ENCODE measurements at regions not wholly inside any gene's neighbourhood (a gene's known extent, or its start where the extent isn't known, plus 50 kb on each side); places are given as distances from the start of the nearest gene placed in this dataset.

DNA sequence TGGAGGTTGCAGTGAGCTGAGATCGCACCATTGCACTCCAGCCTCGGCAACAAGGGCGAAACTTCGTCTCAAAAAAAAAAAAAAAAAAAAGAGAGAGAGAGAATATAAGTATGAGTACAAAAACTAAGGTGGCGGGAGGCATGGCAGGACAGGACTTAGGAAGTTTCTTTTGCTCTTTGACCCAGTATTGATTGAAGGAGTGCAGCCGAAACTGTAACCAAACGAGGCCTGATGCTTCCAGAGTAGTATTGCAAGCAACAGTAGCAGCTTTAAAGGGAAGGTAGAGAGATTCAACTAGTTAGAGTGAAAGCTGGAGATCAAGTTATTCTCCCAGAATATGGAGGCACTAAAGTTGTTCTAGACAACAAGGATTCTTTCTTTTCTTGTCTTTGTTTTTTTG is 99.2 kb upstream of the CASZ1 start:
- H3K36me3 ChIP-seq (replicated peaks in 1 of 2; ENCODE audit: control insufficient read depth in 1 of 2, insufficient read depth in 2 of 2, low read length in 2 of 2) = no peaks in the 10 kb centered on the region
- Mint-ChIP-seq H3K9me3 (no peaks in the 10 kb centered on the region), H3K27me3 (ENCODE audit: low read depth in 3 of 3) (peaks cover 16 to 22% (median 22%) of the 10 kb centered on the region in 3 donors), H3K4me1 (no peaks in the 10 kb centered on the region), H3K27ac (no peak overlapping the region), H3K4me3 (no peak overlapping the region), H3K36me3 (no peaks in the 10 kb centered on the region)
- H3K4me2 ChIP-seq (replicated peaks; ENCODE audit: extremely low read depth, low read length, poor library complexity, severe bottlenecking) = no peak overlapping the region
- intact Hi-C loops (cut with micrococcal nuclease) = no loop called here
- H3K9ac ChIP-seq (ENCODE audit: insufficient read depth, low read length, poor library complexity, severe bottlenecking) = no peak overlapping the region
- no peak overlapping the region for H2AFZ ChIP-seq (ENCODE audit: insufficient read depth, low read depth, low read length, poor library complexity, severe bottlenecking)
- no peak overlapping the region for H3K4me3 ChIP-seq (replicated peaks in 1 of 3; ENCODE audit: low read depth in 2 of 3, low read length in 3 of 3)
- DNase-seq = no peak
- H3K4me1 ChIP-seq (ENCODE audit: control insufficient read depth in 1 of 2, insufficient read depth in 2 of 2, low read length in 2 of 2) = no peaks in the 10 kb centered on the region
- H4K20me1 ChIP-seq (ENCODE audit: insufficient read depth, low read length) = no peaks in the 10 kb centered on the region
- no peaks in the 10 kb centered on the region for H3K79me2 ChIP-seq (ENCODE audit: insufficient read depth, low read length)
- no peaks in the 10 kb centered on the region for H3K9me3 ChIP-seq (replicated peaks in 1 of 2; ENCODE audit: control insufficient read depth in 1 of 2, insufficient read depth in 1 of 2, low read length in 2 of 2)
- TF ChIP-seq, protein P1, sequence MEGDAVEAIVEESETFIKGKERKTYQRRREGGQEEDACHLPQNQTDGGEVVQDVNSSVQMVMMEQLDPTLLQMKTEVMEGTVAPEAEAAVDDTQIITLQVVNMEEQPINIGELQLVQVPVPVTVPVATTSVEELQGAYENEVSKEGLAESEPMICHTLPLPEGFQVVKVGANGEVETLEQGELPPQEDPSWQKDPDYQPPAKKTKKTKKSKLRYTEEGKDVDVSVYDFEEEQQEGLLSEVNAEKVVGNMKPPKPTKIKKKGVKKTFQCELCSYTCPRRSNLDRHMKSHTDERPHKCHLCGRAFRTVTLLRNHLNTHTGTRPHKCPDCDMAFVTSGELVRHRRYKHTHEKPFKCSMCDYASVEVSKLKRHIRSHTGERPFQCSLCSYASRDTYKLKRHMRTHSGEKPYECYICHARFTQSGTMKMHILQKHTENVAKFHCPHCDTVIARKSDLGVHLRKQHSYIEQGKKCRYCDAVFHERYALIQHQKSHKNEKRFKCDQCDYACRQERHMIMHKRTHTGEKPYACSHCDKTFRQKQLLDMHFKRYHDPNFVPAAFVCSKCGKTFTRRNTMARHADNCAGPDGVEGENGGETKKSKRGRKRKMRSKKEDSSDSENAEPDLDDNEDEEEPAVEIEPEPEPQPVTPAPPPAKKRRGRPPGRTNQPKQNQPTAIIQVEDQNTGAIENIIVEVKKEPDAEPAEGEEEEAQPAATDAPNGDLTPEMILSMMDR (IDR thresholded peaks at IDR 0.05) = no peak
- peaks cover 5 to 8% of the 10 kb centered on the region in 2 donors for H3K27me3 ChIP-seq (ENCODE audit: control insufficient read depth in 2 of 2, insufficient read depth in 2 of 2, low read length in 2 of 2)
- no peak overlapping the region for H3K27ac ChIP-seq (ENCODE audit: low read depth in 1 of 2, low read length in 2 of 2)
- 96% methylated on average over 5 of the region's 7 CpGs for WGBS (ENCODE audit: insufficient coverage)

DNA sequence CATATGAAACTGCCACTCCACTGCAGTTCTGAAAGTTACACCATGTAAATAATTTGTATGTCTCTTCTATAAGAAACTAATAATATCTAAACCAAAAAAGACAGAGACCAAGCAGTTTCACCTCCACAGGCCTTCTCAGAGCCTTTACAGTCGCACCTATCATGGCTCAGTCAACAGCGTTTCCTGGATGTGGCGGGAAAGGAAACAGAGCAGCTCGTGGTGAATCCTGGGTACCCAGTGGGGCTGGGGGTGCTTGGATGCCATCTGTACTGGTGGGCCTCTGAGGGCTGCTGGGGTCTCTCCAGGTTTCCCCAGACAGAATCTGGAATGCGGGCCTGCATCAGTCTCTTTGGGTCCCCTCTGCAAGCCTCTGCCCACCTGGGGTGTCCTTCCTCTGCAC is 100.2 kb upstream of the CASZ1 start:
- H4K20me1 ChIP-seq (ENCODE audit: insufficient read depth, low read length) = no peaks in the 10 kb centered on the region
- H3K27ac Mint-ChIP-seq = no peak overlapping the region
- H3K4me3 ChIP-seq (replicated peaks in 1 of 3; ENCODE audit: low read depth in 2 of 3, low read length in 3 of 3) = no peak overlapping the region
- H3K27ac ChIP-seq (ENCODE audit: low read depth in 1 of 2, low read length in 2 of 2) = no peak overlapping the region
- H3K79me2 ChIP-seq (ENCODE audit: insufficient read depth, low read length) = no peaks in the 10 kb centered on the region
- no peak for DNase-seq
- no peaks in the 10 kb centered on the region for H3K36me3 Mint-ChIP-seq
- H3K27me3 Mint-ChIP-seq (ENCODE audit: low read depth in 3 of 3) = peaks cover 6 to 14% (median 12%) of the 10 kb centered on the region in 3 donors
- H2AFZ ChIP-seq (ENCODE audit: insufficient read depth, low read depth, low read length, poor library complexity, severe bottlenecking) = no peak overlapping the region
- intact Hi-C loops (cut with micrococcal nuclease) = no loop called here
- no peaks in the 10 kb centered on the region for H3K36me3 ChIP-seq (replicated peaks in 1 of 2; ENCODE audit: control insufficient read depth in 1 of 2, insufficient read depth in 2 of 2, low read length in 2 of 2)
- no peaks in the 10 kb centered on the region for H3K9me3 Mint-ChIP-seq
- H3K9me3 ChIP-seq (replicated peaks in 1 of 2; ENCODE audit: control insufficient read depth in 1 of 2, insufficient read depth in 1 of 2, low read length in 2 of 2) = no peaks in the 10 kb centered on the region
- H3K4me2 ChIP-seq (replicated peaks; ENCODE audit: extremely low read depth, low read length, poor library complexity, severe bottlenecking) = no peak overlapping the region
- WGBS (ENCODE audit: insufficient coverage) = 57% methylated on average over 4 of the region's 5 CpGs
- H3K4me3 Mint-ChIP-seq = no peak overlapping the region
- no peaks in the 10 kb centered on the region for H3K4me1 Mint-ChIP-seq
- TF ChIP-seq, protein P1 (IDR thresholded peaks at IDR 0.05) = no peak
- no peaks in the 10 kb centered on the region for H3K27me3 ChIP-seq (ENCODE audit: control insufficient read depth in 2 of 2, insufficient read depth in 2 of 2, low read length in 2 of 2)
- no peaks in the 10 kb centered on the region for H3K4me1 ChIP-seq (ENCODE audit: control insufficient read depth in 1 of 2, insufficient read depth in 2 of 2, low read length in 2 of 2)
- H3K9ac ChIP-seq (ENCODE audit: insufficient read depth, low read length, poor library complexity, severe bottlenecking) = no peak overlapping the region

Data from CD14-positive monocyte (primary cell).